GM12873 (cell line): ENCODE measurements at regions not wholly inside any gene's neighbourhood (a gene's known extent, or its start where the extent isn't known, plus 50 kb on each side); places are given as distances from the start of the nearest gene placed in this dataset.

Experiments
- TF ChIP-seq, protein P1 (sequence below): IDR thresholded peaks from 2 replicates; pipeline ENCODE4 v1.5.1; 2012; ENCODE audit warnings: low read depth, mild to moderate bottlenecking, moderate library complexity, low read length, control low read depth; ENCODE audit not compliant: insufficient read depth; ENCODE audit errors: missing control alignments

GRCh38 chr3:66633402-66634381, 132.9 kb upstream of the LRIG1 start:
- TF ChIP-seq, protein P1, sequence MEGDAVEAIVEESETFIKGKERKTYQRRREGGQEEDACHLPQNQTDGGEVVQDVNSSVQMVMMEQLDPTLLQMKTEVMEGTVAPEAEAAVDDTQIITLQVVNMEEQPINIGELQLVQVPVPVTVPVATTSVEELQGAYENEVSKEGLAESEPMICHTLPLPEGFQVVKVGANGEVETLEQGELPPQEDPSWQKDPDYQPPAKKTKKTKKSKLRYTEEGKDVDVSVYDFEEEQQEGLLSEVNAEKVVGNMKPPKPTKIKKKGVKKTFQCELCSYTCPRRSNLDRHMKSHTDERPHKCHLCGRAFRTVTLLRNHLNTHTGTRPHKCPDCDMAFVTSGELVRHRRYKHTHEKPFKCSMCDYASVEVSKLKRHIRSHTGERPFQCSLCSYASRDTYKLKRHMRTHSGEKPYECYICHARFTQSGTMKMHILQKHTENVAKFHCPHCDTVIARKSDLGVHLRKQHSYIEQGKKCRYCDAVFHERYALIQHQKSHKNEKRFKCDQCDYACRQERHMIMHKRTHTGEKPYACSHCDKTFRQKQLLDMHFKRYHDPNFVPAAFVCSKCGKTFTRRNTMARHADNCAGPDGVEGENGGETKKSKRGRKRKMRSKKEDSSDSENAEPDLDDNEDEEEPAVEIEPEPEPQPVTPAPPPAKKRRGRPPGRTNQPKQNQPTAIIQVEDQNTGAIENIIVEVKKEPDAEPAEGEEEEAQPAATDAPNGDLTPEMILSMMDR, result no peak

- TF ChIP-seq, protein P1, result peak; percentile 17
These were observed 137.9 kb upstream of the LRIG1 start for GRCh38 chr3:66638717-66639116.

- TF ChIP-seq, protein P1, result no peak
These were observed 139.1 kb upstream of the LRIG1 start for GRCh38 chr3:66639809-66640356.

DNA sequence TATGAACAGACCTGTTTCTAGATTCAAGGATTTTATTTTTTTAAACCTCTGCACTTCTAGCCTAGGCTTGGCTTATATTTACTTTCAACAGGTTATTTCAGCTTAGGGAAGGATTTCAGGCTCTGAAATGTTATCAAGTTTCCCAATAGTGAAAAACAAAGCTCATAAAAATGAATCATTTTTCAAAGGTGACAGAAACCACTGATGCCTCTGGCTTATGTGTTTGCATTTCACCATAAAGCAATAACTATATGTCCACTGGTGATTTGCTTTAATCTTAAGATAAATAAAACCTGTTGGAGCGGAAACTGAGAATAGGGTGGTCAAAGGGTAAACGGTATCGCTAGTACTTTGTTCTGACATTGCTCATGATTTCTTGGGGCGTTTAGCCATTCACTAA, 141.2 kb upstream of the LRIG1 start:
- TF ChIP-seq, protein P1, result no peak

DNA sequence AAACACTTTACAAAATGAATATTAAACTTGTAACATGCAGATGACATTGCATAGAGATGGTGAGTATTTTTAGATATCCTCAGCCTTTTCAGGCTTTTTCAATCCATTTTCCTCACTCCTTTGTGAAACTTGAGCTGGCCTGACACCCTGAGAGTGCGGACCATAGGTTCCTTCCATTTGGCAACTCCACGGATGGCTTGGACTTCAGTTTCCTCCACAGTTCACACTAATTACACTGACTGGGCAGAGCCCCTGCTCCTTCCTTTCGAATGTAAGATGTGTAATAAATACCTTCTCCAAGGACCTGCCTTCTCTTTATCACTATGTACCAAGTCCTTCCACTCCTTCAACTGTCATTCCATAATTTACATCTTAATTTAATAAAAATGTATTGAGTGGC, 141.7 kb upstream of the LRIG1 start:
- TF ChIP-seq, protein P1, result no peak

DNA sequence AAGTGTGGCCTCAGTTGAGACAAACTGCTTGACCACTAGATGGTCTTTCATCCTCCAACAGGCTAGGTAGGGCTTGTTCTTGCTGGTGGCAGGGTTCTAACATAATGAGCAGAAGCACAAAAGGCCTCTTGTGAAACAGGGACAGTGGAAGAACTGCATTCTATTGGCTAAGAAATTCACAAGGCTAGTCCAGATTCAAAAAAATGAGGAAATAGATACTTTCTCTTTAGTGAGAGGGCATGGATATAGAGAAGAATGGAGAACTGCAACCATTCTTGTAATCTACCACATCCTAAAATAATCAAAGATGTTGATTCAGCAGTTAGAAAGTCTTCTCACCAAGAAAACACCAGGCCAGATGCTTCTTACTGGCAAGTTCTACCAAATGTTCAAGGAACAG, 143.7 kb upstream of the LRIG1 start:
- TF ChIP-seq, protein P1, result no peak

- TF ChIP-seq, protein P1, result no peak
These were observed 148.2 kb upstream of the LRIG1 start for GRCh38 chr3:66648975-66649374.
